ENCODE measurements at regions not wholly inside any gene's neighbourhood (a gene's known extent, or its start where the extent isn't known, plus 50 kb on each side); places are given as distances from the start of the nearest gene placed in this dataset.

- Mint-ChIP-seq H3K27me3 (ENCODE audit: low read depth) (peaks cover 3% of the 10 kb centered on the region), H3K36me3 (ENCODE audit: low read depth) (no peaks in the 10 kb centered on the region), H3K27ac (peak overlapping the region in 2 of 3 experiments; percentile 61 to 84), H3K4me3 (no peak overlapping the region), H3K9me3 (no peaks in the 10 kb centered on the region), H3K4me1 (peaks cover 10% of the 10 kb centered on the region)
- no peak for TF ChIP-seq CTCF (IDR thresholded peaks at IDR 0.05; ENCODE audit: unreplicated experiment in 3 of 3)
These were observed 94.2 kb upstream of the ACP3 start for GRCh38 chr3:132222868-132223538.

- no peaks in the 10 kb centered on the region for H3K9me3 Mint-ChIP-seq
- H3K27me3 Mint-ChIP-seq (ENCODE audit: low read depth), result peaks cover 3% of the 10 kb centered on the region
- no peak for TF ChIP-seq CTCF (IDR thresholded peaks at IDR 0.05; ENCODE audit: unreplicated experiment in 3 of 3)
- peaks cover 7% of the 10 kb centered on the region for H3K4me1 Mint-ChIP-seq
- H3K4me3 Mint-ChIP-seq, result no peak overlapping the region
- peak overlapping the region; percentile 44 to 82 (median 77) for H3K27ac Mint-ChIP-seq
- no peaks in the 10 kb centered on the region for H3K36me3 Mint-ChIP-seq (ENCODE audit: low read depth)
These were observed 91.5 kb upstream of the ACP3 start for GRCh38 chr3:132225664-132226063.

- H3K4me1 Mint-ChIP-seq, result peaks cover 6% of the 10 kb centered on the region
- H3K27ac Mint-ChIP-seq, result no peak overlapping the region
- no peaks in the 10 kb centered on the region for H3K9me3 Mint-ChIP-seq
- TF ChIP-seq CTCF (IDR thresholded peaks at IDR 0.05; ENCODE audit: unreplicated experiment in 3 of 3), result no peak
- no peak overlapping the region for H3K4me3 Mint-ChIP-seq
- H3K27me3 Mint-ChIP-seq (ENCODE audit: low read depth), result peaks cover 3% of the 10 kb centered on the region
- no peaks in the 10 kb centered on the region for H3K36me3 Mint-ChIP-seq (ENCODE audit: low read depth)
These were observed 88.3 kb upstream of the ACP3 start for GRCh38 chr3:132228923-132229322.

- no peaks in the 10 kb centered on the region for H3K9me3 Mint-ChIP-seq
- no peak for TF ChIP-seq CTCF (IDR thresholded peaks at IDR 0.05; ENCODE audit: unreplicated experiment in 3 of 3)
- no peaks in the 10 kb centered on the region for H3K36me3 Mint-ChIP-seq (ENCODE audit: low read depth)
- peaks cover 6% of the 10 kb centered on the region for H3K4me1 Mint-ChIP-seq
- H3K27me3 Mint-ChIP-seq (ENCODE audit: low read depth), result peaks cover 3% of the 10 kb centered on the region
- no peak overlapping the region for H3K4me3 Mint-ChIP-seq
- no peak overlapping the region for H3K27ac Mint-ChIP-seq
These were observed 87.6 kb upstream of the ACP3 start for GRCh38 chr3:132229641-132230040.

GRCh38 chr3:132230156-132231000, 86.8 kb upstream of the ACP3 start:
- TF ChIP-seq CTCF (IDR thresholded peaks at IDR 0.05; ENCODE audit: unreplicated experiment in 3 of 3), result no peak
- Mint-ChIP-seq H3K4me1 (peaks cover 6% of the 10 kb centered on the region), H3K27me3 (ENCODE audit: low read depth) (peaks cover 3% of the 10 kb centered on the region), H3K36me3 (ENCODE audit: low read depth) (no peaks in the 10 kb centered on the region), H3K4me3 (no peak overlapping the region), H3K27ac (no peak overlapping the region), H3K9me3 (no peaks in the 10 kb centered on the region)
